OCI-LY3 (cell line): ENCODE measurements at regions not wholly inside any gene's neighbourhood (a gene's known extent, or its start where the extent isn't known, plus 50 kb on each side); places are given as distances from the start of the nearest gene placed in this dataset.

Source experiments
- EZH2phosphoT487 ChIP-seq: fragments of 200-600 bp; shearing (Covaris generic); IDR thresholded peaks from 2 replicates; pipeline ENCODE4 v1.6.1; 2018; ENCODE audit warnings: antibody characterized with exemption, mixed run types, low read depth
- TF ChIP-seq, protein P1 (sequence below): fragments of 200-600, 300-600 bp; sonication (generic); IDR thresholded peaks from 2 replicates; pipeline ENCODE4 v1.5.1; 2014; ENCODE audit warnings: antibody characterized with exemption, low read length, low read depth

DNA sequence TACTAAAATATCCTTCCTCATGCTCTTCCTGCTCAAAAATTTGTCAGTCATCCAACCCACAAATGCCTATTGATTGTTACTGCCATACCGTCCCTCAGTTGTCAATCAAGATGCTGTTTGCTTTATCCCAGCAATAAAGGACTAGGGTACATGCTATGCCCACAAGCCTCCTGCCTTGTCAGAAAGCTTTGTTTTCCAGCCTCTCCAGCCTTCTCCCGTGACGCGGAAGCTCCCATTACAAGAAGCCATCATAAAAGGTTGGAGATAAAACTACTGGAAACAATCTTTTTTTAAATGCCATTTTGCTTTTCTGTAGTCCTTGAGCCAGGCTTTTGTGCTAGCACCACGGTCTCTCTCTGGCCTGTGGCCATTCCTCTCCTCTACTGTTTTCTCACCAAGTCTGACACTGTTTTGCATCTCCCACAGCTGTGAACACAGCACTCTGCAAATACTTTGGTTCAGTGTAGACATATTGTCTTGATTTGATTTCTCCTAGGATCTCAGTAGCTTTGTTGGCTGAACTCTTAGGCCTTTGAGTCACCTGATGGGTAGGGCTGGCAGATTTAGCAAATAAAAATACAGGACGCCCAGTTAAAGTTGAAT is 495.7 kb upstream of the JARID2 start:
- TF ChIP-seq, protein P1, sequence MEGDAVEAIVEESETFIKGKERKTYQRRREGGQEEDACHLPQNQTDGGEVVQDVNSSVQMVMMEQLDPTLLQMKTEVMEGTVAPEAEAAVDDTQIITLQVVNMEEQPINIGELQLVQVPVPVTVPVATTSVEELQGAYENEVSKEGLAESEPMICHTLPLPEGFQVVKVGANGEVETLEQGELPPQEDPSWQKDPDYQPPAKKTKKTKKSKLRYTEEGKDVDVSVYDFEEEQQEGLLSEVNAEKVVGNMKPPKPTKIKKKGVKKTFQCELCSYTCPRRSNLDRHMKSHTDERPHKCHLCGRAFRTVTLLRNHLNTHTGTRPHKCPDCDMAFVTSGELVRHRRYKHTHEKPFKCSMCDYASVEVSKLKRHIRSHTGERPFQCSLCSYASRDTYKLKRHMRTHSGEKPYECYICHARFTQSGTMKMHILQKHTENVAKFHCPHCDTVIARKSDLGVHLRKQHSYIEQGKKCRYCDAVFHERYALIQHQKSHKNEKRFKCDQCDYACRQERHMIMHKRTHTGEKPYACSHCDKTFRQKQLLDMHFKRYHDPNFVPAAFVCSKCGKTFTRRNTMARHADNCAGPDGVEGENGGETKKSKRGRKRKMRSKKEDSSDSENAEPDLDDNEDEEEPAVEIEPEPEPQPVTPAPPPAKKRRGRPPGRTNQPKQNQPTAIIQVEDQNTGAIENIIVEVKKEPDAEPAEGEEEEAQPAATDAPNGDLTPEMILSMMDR: no peak
- TF ChIP-seq EZH2phosphoT487: no peak
